Body of pancreas (tissue), 4 donors: ENCODE measurements at regions not wholly inside any gene's neighbourhood (a gene's known extent, or its start where the extent isn't known, plus 50 kb on each side); places are given as distances from the start of the nearest gene placed in this dataset.

ENCODE experiments used
- POLR2A ChIP-seq, 3 donors: fragments of 450-650 bp; IDR thresholded peaks; one replicate each; pipeline ENCODE4 v1.6.1; 2016; ENCODE audit warnings: antibody characterized with exemption in 3 of 3, mild to moderate bottlenecking in 2 of 3
- TF ChIP-seq, protein P1 (sequence below), 7 experiments: fragments of 450-650 bp in 4 of 7; fragments of 200-600 bp in 3 of 7; sonication (generic) in 3 of 7; IDR thresholded peaks; one replicate each; pipeline ENCODE4 v1.5.1; 2016 to 2019; ENCODE audit warnings: antibody characterized with exemption in 7 of 7

- TF ChIP-seq, protein P1, sequence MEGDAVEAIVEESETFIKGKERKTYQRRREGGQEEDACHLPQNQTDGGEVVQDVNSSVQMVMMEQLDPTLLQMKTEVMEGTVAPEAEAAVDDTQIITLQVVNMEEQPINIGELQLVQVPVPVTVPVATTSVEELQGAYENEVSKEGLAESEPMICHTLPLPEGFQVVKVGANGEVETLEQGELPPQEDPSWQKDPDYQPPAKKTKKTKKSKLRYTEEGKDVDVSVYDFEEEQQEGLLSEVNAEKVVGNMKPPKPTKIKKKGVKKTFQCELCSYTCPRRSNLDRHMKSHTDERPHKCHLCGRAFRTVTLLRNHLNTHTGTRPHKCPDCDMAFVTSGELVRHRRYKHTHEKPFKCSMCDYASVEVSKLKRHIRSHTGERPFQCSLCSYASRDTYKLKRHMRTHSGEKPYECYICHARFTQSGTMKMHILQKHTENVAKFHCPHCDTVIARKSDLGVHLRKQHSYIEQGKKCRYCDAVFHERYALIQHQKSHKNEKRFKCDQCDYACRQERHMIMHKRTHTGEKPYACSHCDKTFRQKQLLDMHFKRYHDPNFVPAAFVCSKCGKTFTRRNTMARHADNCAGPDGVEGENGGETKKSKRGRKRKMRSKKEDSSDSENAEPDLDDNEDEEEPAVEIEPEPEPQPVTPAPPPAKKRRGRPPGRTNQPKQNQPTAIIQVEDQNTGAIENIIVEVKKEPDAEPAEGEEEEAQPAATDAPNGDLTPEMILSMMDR (IDR thresholded peaks at IDR 0.05), result no peak
- no peak for TF ChIP-seq POLR2A (IDR thresholded peaks at IDR 0.05)
Measured at GRCh38 chr12:78343657-78344056, 513.0 kb downstream of the NAV3 start.
